ENCODE measurements at regions not wholly inside any gene's neighbourhood (a gene's known extent, or its start where the extent isn't known, plus 50 kb on each side); places are given as distances from the start of the nearest gene placed in this dataset.
"Not testable (repeated sequence)": the region's sequence is repeated elsewhere in the genome, so short reads cannot be mapped to it uniquely, and the experiment has no call there.

GRCh38 chr4:148926276-148927260 lies 484.4 kb upstream of the NR3C2 start:
- ATAC-seq = no peak
- no peak overlapping the region for H3K4me3 Mint-ChIP-seq
- no peaks in the 10 kb centered on the region for H3K27me3 Mint-ChIP-seq
- DNase-seq = no peak
- CTCF ChIA-PET = no interaction called here
- H3K4me1 Mint-ChIP-seq = no peaks in the 10 kb centered on the region
- no peaks in the 10 kb centered on the region for H3K9me3 Mint-ChIP-seq (ENCODE audit: low read depth)
- H3K27ac Mint-ChIP-seq = no peak overlapping the region
- H3K36me3 Mint-ChIP-seq = no peaks in the 10 kb centered on the region

GRCh38 chr4:148923881-148924280 lies 481.7 kb upstream of the NR3C2 start:
- Mint-ChIP-seq H3K4me3 (no peak overlapping the region), H3K36me3 (no peaks in the 10 kb centered on the region), H3K4me1 (no peaks in the 10 kb centered on the region), H3K27me3 (no peaks in the 10 kb centered on the region), H3K27ac (no peak overlapping the region), H3K9me3 (ENCODE audit: low read depth) (no peaks in the 10 kb centered on the region)
- no peak for ATAC-seq
- CTCF ChIA-PET = no interaction called here
- DNase-seq = no peak

GRCh38 chr4:148922497-148922896 lies 480.3 kb upstream of the NR3C2 start:
- Mint-ChIP-seq H3K4me3 (no peak overlapping the region), H3K4me1 (no peaks in the 10 kb centered on the region), H3K27me3 (no peaks in the 10 kb centered on the region), H3K36me3 (no peaks in the 10 kb centered on the region), H3K27ac (no peak overlapping the region), H3K9me3 (ENCODE audit: low read depth) (no peaks in the 10 kb centered on the region)
- ATAC-seq (no peak), DNase-seq (no peak)
- CTCF ChIA-PET = no interaction called here

GRCh38 chr4:148914734-148915133 lies 472.5 kb upstream of the NR3C2 start:
- Mint-ChIP-seq H3K27me3 (no peaks in the 10 kb centered on the region), H3K4me1 (no peaks in the 10 kb centered on the region), H3K4me3 (no peak overlapping the region), H3K9me3 (ENCODE audit: low read depth) (no peaks in the 10 kb centered on the region), H3K27ac (no peak overlapping the region), H3K36me3 (no peaks in the 10 kb centered on the region)
- CTCF ChIA-PET = no interaction called here
- ATAC-seq (no peak), DNase-seq (no peak)

- H3K4me1 Mint-ChIP-seq = no peaks in the 10 kb centered on the region
- H3K36me3 Mint-ChIP-seq = no peaks in the 10 kb centered on the region
- H3K27ac Mint-ChIP-seq = no peak overlapping the region
- H3K4me3 Mint-ChIP-seq = no peak overlapping the region
- H3K9me3 Mint-ChIP-seq (ENCODE audit: low read depth) = no peaks in the 10 kb centered on the region
- CTCF ChIA-PET = no interaction called here
- no peaks in the 10 kb centered on the region for H3K27me3 Mint-ChIP-seq
- ATAC-seq = no peak
- no peak for DNase-seq
Measured at GRCh38 chr4:148914301-148914700, 472.1 kb upstream of the NR3C2 start.

GRCh38 chr4:148903388-148903787 lies 461.2 kb upstream of the NR3C2 start:
- H3K27me3 Mint-ChIP-seq = no peaks in the 10 kb centered on the region
- DNase-seq (no peak), ATAC-seq (no peak)
- H3K36me3 Mint-ChIP-seq = no peaks in the 10 kb centered on the region
- H3K9me3 Mint-ChIP-seq (ENCODE audit: low read depth) = peaks cover 6% of the 10 kb centered on the region
- H3K4me3 Mint-ChIP-seq = no peak overlapping the region
- CTCF ChIA-PET = no interaction called here
- no peak overlapping the region for H3K27ac Mint-ChIP-seq
- no peaks in the 10 kb centered on the region for H3K4me1 Mint-ChIP-seq

- no peak overlapping the region for H3K4me3 Mint-ChIP-seq
- DNase-seq = no peak
- no peak overlapping the region for H3K27ac Mint-ChIP-seq
- CTCF ChIA-PET = no interaction called here
- no peaks in the 10 kb centered on the region for H3K27me3 Mint-ChIP-seq
- no peaks in the 10 kb centered on the region for H3K4me1 Mint-ChIP-seq
- H3K36me3 Mint-ChIP-seq = no peaks in the 10 kb centered on the region
- peaks cover 16% of the 10 kb centered on the region for H3K9me3 Mint-ChIP-seq (ENCODE audit: low read depth)
- no peak for ATAC-seq
Measured at GRCh38 chr4:148901075-148901705, 459.0 kb upstream of the NR3C2 start.

- H3K4me3 Mint-ChIP-seq, H3K27ac Mint-ChIP-seq, ATAC-seq, H3K36me3 Mint-ChIP-seq, CTCF ChIA-PET, H3K27me3 Mint-ChIP-seq, DNase-seq, H3K4me1 Mint-ChIP-seq: not testable (repeated sequence)
- H3K9me3 Mint-ChIP-seq (ENCODE audit: low read depth) = peaks cover 16% of the 10 kb centered on the region
Measured at GRCh38 chr4:148898139-148898538, 455.9 kb upstream of the NR3C2 start.

- Mint-ChIP-seq H3K36me3 (no peaks in the 10 kb centered on the region), H3K9me3 (ENCODE audit: low read depth) (peaks cover 10% of the 10 kb centered on the region), H3K27me3 (no peaks in the 10 kb centered on the region), H3K4me1 (no peaks in the 10 kb centered on the region), H3K27ac (no peak overlapping the region), H3K4me3 (no peak overlapping the region)
- CTCF ChIA-PET = no interaction called here
- ATAC-seq (no peak), DNase-seq (no peak)
Measured at GRCh38 chr4:148893095-148893494, 450.9 kb upstream of the NR3C2 start.

- Mint-ChIP-seq H3K27me3 (no peaks in the 10 kb centered on the region), H3K9me3 (ENCODE audit: low read depth) (no peaks in the 10 kb centered on the region), H3K4me1 (no peaks in the 10 kb centered on the region), H3K4me3 (no peak overlapping the region), H3K27ac (no peak overlapping the region), H3K36me3 (no peaks in the 10 kb centered on the region)
- CTCF ChIA-PET = no interaction called here
- no peak for DNase-seq
- ATAC-seq = no peak
Measured at GRCh38 chr4:148883891-148884290, 441.7 kb upstream of the NR3C2 start.

GRCh38 chr4:148883435-148883834 lies 441.2 kb upstream of the NR3C2 start:
- H3K27ac Mint-ChIP-seq = no peak overlapping the region
- no peaks in the 10 kb centered on the region for H3K9me3 Mint-ChIP-seq (ENCODE audit: low read depth)
- ATAC-seq (no peak), DNase-seq (no peak)
- no peaks in the 10 kb centered on the region for H3K4me1 Mint-ChIP-seq
- no peaks in the 10 kb centered on the region for H3K27me3 Mint-ChIP-seq
- H3K4me3 Mint-ChIP-seq = no peak overlapping the region
- CTCF ChIA-PET = no interaction called here
- no peaks in the 10 kb centered on the region for H3K36me3 Mint-ChIP-seq

GRCh38 chr4:148881860-148882643 lies 439.8 kb upstream of the NR3C2 start:
- Mint-ChIP-seq H3K27me3 (no peaks in the 10 kb centered on the region), H3K4me1 (no peaks in the 10 kb centered on the region), H3K4me3 (no peak overlapping the region), H3K36me3 (no peaks in the 10 kb centered on the region), H3K27ac (no peak overlapping the region), H3K9me3 (ENCODE audit: low read depth) (no peaks in the 10 kb centered on the region)
- CTCF ChIA-PET = no interaction called here
- no peak for DNase-seq
- no peak for ATAC-seq

- no peak overlapping the region for H3K27ac Mint-ChIP-seq
- CTCF ChIA-PET = no interaction called here
- ATAC-seq (no peak), DNase-seq (no peak)
- H3K9me3 Mint-ChIP-seq (ENCODE audit: low read depth) = no peaks in the 10 kb centered on the region
- no peaks in the 10 kb centered on the region for H3K4me1 Mint-ChIP-seq
- H3K36me3 Mint-ChIP-seq = no peaks in the 10 kb centered on the region
- H3K27me3 Mint-ChIP-seq = no peaks in the 10 kb centered on the region
- H3K4me3 Mint-ChIP-seq = no peak overlapping the region
Measured at GRCh38 chr4:148874331-148874730, 432.1 kb upstream of the NR3C2 start.

GRCh38 chr4:148868191-148868590 lies 426.0 kb upstream of the NR3C2 start:
- no peak for DNase-seq
- no peaks in the 10 kb centered on the region for H3K36me3 Mint-ChIP-seq
- no peaks in the 10 kb centered on the region for H3K9me3 Mint-ChIP-seq (ENCODE audit: low read depth)
- no peak overlapping the region for H3K4me3 Mint-ChIP-seq
- no peak overlapping the region for H3K27ac Mint-ChIP-seq
- CTCF ChIA-PET = no interaction called here
- H3K4me1 Mint-ChIP-seq = no peaks in the 10 kb centered on the region
- ATAC-seq = no peak
- H3K27me3 Mint-ChIP-seq = no peaks in the 10 kb centered on the region

Measured in activated CD8-positive, alpha-beta memory T cell treated with anti-CD3 and anti-CD28 coated beads, Interleukin-2, amount 10 ng/mL, durations not matched to agents 7 days and 5 days (primary cell).